Mammary epithelial cell (primary cell): ENCODE measurements at regions not wholly inside any gene's neighbourhood (a gene's known extent, or its start where the extent isn't known, plus 50 kb on each side); places are given as distances from the start of the nearest gene placed in this dataset.
"Not testable (repeated sequence)": the region's sequence is repeated elsewhere in the genome, so short reads cannot be mapped to it uniquely, and the experiment has no call there.

Source experiments
- EZH2 ChIP-seq: IDR thresholded peaks from 2 replicates; pipeline ENCODE4 v1.6.1; 2012; ENCODE audit warnings: low read length, inconsistent platforms, borderline replicate concordance
- TF ChIP-seq, protein P1 (sequence below), 2 donors: IDR thresholded peaks in 1 of 2; conservative IDR thresholded peaks in 1 of 2; 2 replicates each; pipeline ENCODE4 v1.5.1; 2011 to 2012; ENCODE audit warnings: inconsistent platforms in 2 of 2, low read length in 2 of 2, mild to moderate bottlenecking in 2 of 2, control low read depth in 1 of 2, low read depth in 1 of 2; ENCODE audit not compliant: insufficient read depth in 1 of 2; ENCODE audit errors: extremely low read depth in 1 of 2

DNA sequence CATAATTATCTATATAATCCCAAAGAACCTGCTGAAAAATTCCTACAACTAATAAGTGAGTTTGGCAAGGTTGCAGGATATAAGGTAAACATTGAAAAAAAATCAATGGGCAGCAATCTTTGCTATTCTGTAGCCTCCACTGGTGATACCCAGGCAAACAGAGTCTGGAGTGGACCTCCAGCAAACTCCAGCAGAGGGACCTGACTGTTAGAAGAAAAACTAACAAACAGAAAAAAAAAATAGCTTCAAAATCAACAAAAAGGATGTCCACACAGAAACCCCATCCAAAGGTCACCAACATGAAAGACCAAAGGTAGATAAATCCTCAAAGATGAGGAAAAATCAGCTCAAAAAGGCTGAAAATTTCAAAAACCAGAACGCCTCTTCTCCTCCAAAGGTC is 128.9 kb upstream of the PJA2 start:
- TF ChIP-seq EZH2, result not testable (repeated sequence)
- TF ChIP-seq, protein P1, sequence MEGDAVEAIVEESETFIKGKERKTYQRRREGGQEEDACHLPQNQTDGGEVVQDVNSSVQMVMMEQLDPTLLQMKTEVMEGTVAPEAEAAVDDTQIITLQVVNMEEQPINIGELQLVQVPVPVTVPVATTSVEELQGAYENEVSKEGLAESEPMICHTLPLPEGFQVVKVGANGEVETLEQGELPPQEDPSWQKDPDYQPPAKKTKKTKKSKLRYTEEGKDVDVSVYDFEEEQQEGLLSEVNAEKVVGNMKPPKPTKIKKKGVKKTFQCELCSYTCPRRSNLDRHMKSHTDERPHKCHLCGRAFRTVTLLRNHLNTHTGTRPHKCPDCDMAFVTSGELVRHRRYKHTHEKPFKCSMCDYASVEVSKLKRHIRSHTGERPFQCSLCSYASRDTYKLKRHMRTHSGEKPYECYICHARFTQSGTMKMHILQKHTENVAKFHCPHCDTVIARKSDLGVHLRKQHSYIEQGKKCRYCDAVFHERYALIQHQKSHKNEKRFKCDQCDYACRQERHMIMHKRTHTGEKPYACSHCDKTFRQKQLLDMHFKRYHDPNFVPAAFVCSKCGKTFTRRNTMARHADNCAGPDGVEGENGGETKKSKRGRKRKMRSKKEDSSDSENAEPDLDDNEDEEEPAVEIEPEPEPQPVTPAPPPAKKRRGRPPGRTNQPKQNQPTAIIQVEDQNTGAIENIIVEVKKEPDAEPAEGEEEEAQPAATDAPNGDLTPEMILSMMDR (conservative IDR thresholded peaks at IDR 0.05 in 1 of 2, IDR thresholded peaks at IDR 0.05 in 1 of 2; ENCODE audit: extremely low read depth in 1 of 2, insufficient read depth in 1 of 2, low read depth in 1 of 2, low read length in 2 of 2), result not testable (repeated sequence)
